Adipocyte (in vitro differentiated cells): ENCODE measurements at regions not wholly inside any gene's neighbourhood (a gene's known extent, or its start where the extent isn't known, plus 50 kb on each side); places are given as distances from the start of the nearest gene placed in this dataset.

ENCODE experiments used
- DNase-seq: peaks from one replicate; pipeline ENCODE4 v3.0.0-alpha.2; 2015; ENCODE audit warnings: low read depth
- H3K27me3 ChIP-seq: replicated peaks from 2 replicates; pipeline ENCODE4 v1.7.0; 2013; ENCODE audit warnings: mild to moderate bottlenecking, low read length, moderate library complexity; ENCODE audit not compliant: control insufficient read depth, insufficient read depth
- H3K36me3 ChIP-seq: 2 replicates; pipeline ENCODE4 v1.7.0; 2013; ENCODE audit warnings: low read length, mild to moderate bottlenecking, moderate library complexity; ENCODE audit not compliant: control insufficient read depth, insufficient read depth, severe bottlenecking
- H3K4me1 ChIP-seq: 2 replicates; pipeline ENCODE4 v1.7.0; 2013; ENCODE audit warnings: mild to moderate bottlenecking, low read length, moderate library complexity; ENCODE audit not compliant: control insufficient read depth, insufficient read depth
- H3K4me3 ChIP-seq: 2 replicates; pipeline ENCODE4 v1.7.0; 2013; ENCODE audit warnings: mild to moderate bottlenecking, low read length, moderate library complexity
- H3K9ac ChIP-seq: 2 replicates; pipeline ENCODE4 v1.7.0; 2013; ENCODE audit warnings: mild to moderate bottlenecking, low read length, moderate library complexity
- H3K9me3 ChIP-seq: 2 replicates; pipeline ENCODE4 v1.7.0; 2013; ENCODE audit warnings: mild to moderate bottlenecking, low read length, moderate library complexity; ENCODE audit not compliant: control insufficient read depth

- Histone ChIP-seq H3K9me3 (peaks cover 3% of the 10 kb centered on the region), H3K36me3 (no peaks in the 10 kb centered on the region), H3K27me3 (peaks cover 31% of the 10 kb centered on the region), H3K9ac (no peak overlapping the region), H3K4me1 (peaks cover 17% of the 10 kb centered on the region), H3K4me3 (no peak overlapping the region)
- no peak for DNase-seq
Observed at GRCh38 chr2:126796931-126797621, 101.6 kb upstream of the TEX51 start.

GRCh38 chr2:126797622-126798275 lies 100.9 kb upstream of the TEX51 start:
- DNase-seq = no peak
- H3K27me3 ChIP-seq = peaks cover 27% of the 10 kb centered on the region
- no peak overlapping the region for H3K4me3 ChIP-seq

GRCh38 chr2:126798276-126799140 lies 100.2 kb upstream of the TEX51 start:
- peaks cover 21% of the 10 kb centered on the region for H3K27me3 ChIP-seq
- peaks cover 3% of the 10 kb centered on the region for H3K9me3 ChIP-seq
- H3K36me3 ChIP-seq = no peaks in the 10 kb centered on the region
- no peak overlapping the region for H3K9ac ChIP-seq
- DNase-seq = no peak
- peaks cover 23% of the 10 kb centered on the region for H3K4me1 ChIP-seq
- no peak overlapping the region for H3K4me3 ChIP-seq

More at GRCh38 chr2:126797622-126798275, 100.9 kb upstream of the TEX51 start:
- peaks cover 18% of the 10 kb centered on the region for H3K4me1 ChIP-seq
- peaks cover 3% of the 10 kb centered on the region for H3K9me3 ChIP-seq
- no peaks in the 10 kb centered on the region for H3K36me3 ChIP-seq
- no peak overlapping the region for H3K9ac ChIP-seq

GRCh38 chr2:126799301-126799700 lies 99.4 kb upstream of the TEX51 start:
- H3K9me3 ChIP-seq = peaks cover 3% of the 10 kb centered on the region
- peaks cover 13% of the 10 kb centered on the region for H3K27me3 ChIP-seq
- no peak for DNase-seq
- no peaks in the 10 kb centered on the region for H3K36me3 ChIP-seq
- peak overlapping the region; percentile 64 for H3K9ac ChIP-seq
- no peak overlapping the region for H3K4me3 ChIP-seq
- peaks cover 23% of the 10 kb centered on the region for H3K4me1 ChIP-seq

- no peak for DNase-seq
- no peak overlapping the region for H3K4me3 ChIP-seq
- H3K27me3 ChIP-seq = peaks cover 5% of the 10 kb centered on the region
- H3K9me3 ChIP-seq = peaks cover 3% of the 10 kb centered on the region
- H3K9ac ChIP-seq = no peak overlapping the region
- peaks cover 23% of the 10 kb centered on the region for H3K4me1 ChIP-seq
- H3K36me3 ChIP-seq = no peaks in the 10 kb centered on the region
Observed at GRCh38 chr2:126801473-126801872, 97.2 kb upstream of the TEX51 start.

- Histone ChIP-seq H3K36me3 (no peaks in the 10 kb centered on the region), H3K9me3 (peaks cover 3% of the 10 kb centered on the region), H3K4me3 (no peak overlapping the region), H3K9ac (no peak overlapping the region), H3K27me3 (no peaks in the 10 kb centered on the region), H3K4me1 (peaks cover 23% of the 10 kb centered on the region)
- no peak for DNase-seq
Observed at GRCh38 chr2:126802316-126802715, 96.4 kb upstream of the TEX51 start.

- Histone ChIP-seq H3K9me3 (no peaks in the 10 kb centered on the region), H3K4me3 (no peak overlapping the region)
Observed at GRCh38 chr2:126802774-126803433, 95.8 kb upstream of the TEX51 start.

GRCh38 chr2:126803434-126803775 lies 95.3 kb upstream of the TEX51 start:
- Histone ChIP-seq H3K9me3 (no peaks in the 10 kb centered on the region), H3K4me3 (no peak overlapping the region), H3K9ac (no peak overlapping the region), H3K27me3 (no peaks in the 10 kb centered on the region), H3K36me3 (no peaks in the 10 kb centered on the region), H3K4me1 (peaks cover 23% of the 10 kb centered on the region)
- no peak for DNase-seq

More at GRCh38 chr2:126802774-126803433, 95.8 kb upstream of the TEX51 start:
- Histone ChIP-seq H3K4me1 (peaks cover 23% of the 10 kb centered on the region), H3K27me3 (no peaks in the 10 kb centered on the region), H3K9ac (no peak overlapping the region), H3K36me3 (no peaks in the 10 kb centered on the region)
- DNase-seq = no peak

- Histone ChIP-seq H3K9me3 (no peaks in the 10 kb centered on the region), H3K9ac (no peak overlapping the region), H3K36me3 (no peaks in the 10 kb centered on the region), H3K4me3 (no peak overlapping the region), H3K4me1 (peaks cover 16% of the 10 kb centered on the region), H3K27me3 (no peaks in the 10 kb centered on the region)
- no peak for DNase-seq
Observed at GRCh38 chr2:126804347-126804746, 94.3 kb upstream of the TEX51 start.

- DNase-seq = no peak
- no peak overlapping the region for H3K4me3 ChIP-seq
Observed at GRCh38 chr2:126808929-126809328, 89.8 kb upstream of the TEX51 start.

GRCh38 chr2:126809340-126809739 lies 89.3 kb upstream of the TEX51 start:
- Histone ChIP-seq H3K9ac (no peak overlapping the region), H3K27me3 (no peaks in the 10 kb centered on the region), H3K9me3 (peaks cover 11% of the 10 kb centered on the region), H3K4me1 (no peaks in the 10 kb centered on the region), H3K36me3 (no peaks in the 10 kb centered on the region), H3K4me3 (no peak overlapping the region)
- DNase-seq = no peak

More at GRCh38 chr2:126808929-126809328, 89.8 kb upstream of the TEX51 start:
- Histone ChIP-seq H3K27me3 (no peaks in the 10 kb centered on the region), H3K4me1 (no peaks in the 10 kb centered on the region), H3K9ac (no peak overlapping the region), H3K36me3 (no peaks in the 10 kb centered on the region), H3K9me3 (peaks cover 8% of the 10 kb centered on the region)
